ENCODE measurements at regions not wholly inside any gene's neighbourhood (a gene's known extent, or its start where the extent isn't known, plus 50 kb on each side); places are given as distances from the start of the nearest gene placed in this dataset.

- peak; percentile 92 for DNase-seq (ENCODE audit: low read depth)
- peak overlapping the region; percentile 2 for H3K4me3 ChIP-seq (ENCODE audit: low read depth, low read length)
- TF ChIP-seq CTCF (IDR thresholded peaks at IDR 0.05; ENCODE audit: insufficient read depth, low read depth, low read length) = peak; percentile 90
These were observed 79.4 kb upstream of the ABCC4 start for GRCh38 chr13:95380468-95381211.

GRCh38 chr13:95381212-95381527 lies 79.9 kb upstream of the ABCC4 start:
- H3K4me3 ChIP-seq (ENCODE audit: low read depth, low read length) = no peak overlapping the region
- no peak for TF ChIP-seq CTCF (IDR thresholded peaks at IDR 0.05; ENCODE audit: insufficient read depth, low read depth, low read length)
- DNase-seq (ENCODE audit: low read depth) = peak; percentile 54

- H3K4me3 ChIP-seq (ENCODE audit: low read depth, low read length) = no peak overlapping the region
- TF ChIP-seq CTCF (IDR thresholded peaks at IDR 0.05; ENCODE audit: insufficient read depth, low read depth, low read length) = no peak
- DNase-seq (ENCODE audit: low read depth) = no peak
These were observed 81.2 kb upstream of the ABCC4 start for GRCh38 chr13:95382411-95382810.

GRCh38 chr13:95382916-95383315 lies 81.7 kb upstream of the ABCC4 start:
- DNase-seq (ENCODE audit: low read depth) = no peak
- TF ChIP-seq CTCF (IDR thresholded peaks at IDR 0.05; ENCODE audit: insufficient read depth, low read depth, low read length) = no peak
- H3K4me3 ChIP-seq (ENCODE audit: low read depth, low read length) = no peak overlapping the region

- H3K4me3 ChIP-seq (ENCODE audit: low read depth, low read length) = no peak overlapping the region
- DNase-seq (ENCODE audit: low read depth) = no peak
- TF ChIP-seq CTCF (IDR thresholded peaks at IDR 0.05; ENCODE audit: insufficient read depth, low read depth, low read length) = no peak
These were observed 84.1 kb upstream of the ABCC4 start for GRCh38 chr13:95385373-95385772.

- DNase-seq (ENCODE audit: low read depth) = no peak
- H3K4me3 ChIP-seq (ENCODE audit: low read depth, low read length) = no peak overlapping the region
- no peak for TF ChIP-seq CTCF (IDR thresholded peaks at IDR 0.05; ENCODE audit: insufficient read depth, low read depth, low read length)
These were observed 84.5 kb upstream of the ABCC4 start for GRCh38 chr13:95385798-95386197.

- no peak overlapping the region for H3K4me3 ChIP-seq (ENCODE audit: low read depth, low read length)
- TF ChIP-seq CTCF (IDR thresholded peaks at IDR 0.05; ENCODE audit: insufficient read depth, low read depth, low read length) = no peak
- no peak for DNase-seq (ENCODE audit: low read depth)
These were observed 85.1 kb upstream of the ABCC4 start for GRCh38 chr13:95386370-95386769.

Data from fibroblast of villous mesenchyme (primary cell).